Activated naive CD4-positive, alpha-beta T cell treated with anti-CD3 and anti-CD28 coated beads for 36 hours (primary cell): ENCODE measurements at regions not wholly inside any gene's neighbourhood (a gene's known extent, or its start where the extent isn't known, plus 50 kb on each side); places are given as distances from the start of the nearest gene placed in this dataset.
"Not testable (repeated sequence)": the region's sequence is repeated elsewhere in the genome, so short reads cannot be mapped to it uniquely, and the experiment has no call there.

Experiments
- CTCF ChIA-PET: fragments of 350-600 bp; sonication (Branson Sonifier 250); formaldehyde crosslinking; loops from one replicate; lab custom pipeline; 2021; ENCODE audit warnings: antibody characterized with exemption; lab: Charles Lee
- DNase-seq: peaks from one replicate; pipeline ENCODE4 v3.0.0-alpha.2; 2020
- H3K27ac Mint-ChIP-seq: one replicate; pipeline ENCODE4 v1.8.0; 2021; ENCODE audit warnings: mild to moderate bottlenecking, mixed read lengths
- H3K27me3 Mint-ChIP-seq: one replicate; pipeline ENCODE4 v1.8.0; 2021; ENCODE audit warnings: low read depth, mixed read lengths
- H3K36me3 Mint-ChIP-seq: one replicate; pipeline ENCODE4 v1.8.0; 2021; ENCODE audit warnings: low read depth, mixed read lengths
- H3K4me1 Mint-ChIP-seq: one replicate; pipeline ENCODE4 v1.8.0; 2021; ENCODE audit warnings: low read depth, mixed read lengths
- H3K4me3 Mint-ChIP-seq: one replicate; pipeline ENCODE4 v1.8.0; 2021; ENCODE audit warnings: mild to moderate bottlenecking, moderate library complexity, mixed read lengths
- H3K9me3 Mint-ChIP-seq: one replicate; pipeline ENCODE4 v1.8.0; 2021; ENCODE audit warnings: mixed read lengths
- intact Hi-C: fragments of 100-400 bp; cut with micrococcal nuclease; formaldehyde crosslinking; loops from one replicate; pipeline ENCODE4 v1.15.1; 2023

GRCh38 chr11:67779189-67779875, 104.9 kb upstream of the ALDH3B2 start:
- peaks cover 17% of the 10 kb centered on the region for H3K27me3 Mint-ChIP-seq
- H3K4me3 Mint-ChIP-seq, DNase-seq, H3K9me3 Mint-ChIP-seq, intact Hi-C loops, H3K27ac Mint-ChIP-seq, H3K4me1 Mint-ChIP-seq, H3K36me3 Mint-ChIP-seq, CTCF ChIA-PET: not testable (repeated sequence)

DNA sequence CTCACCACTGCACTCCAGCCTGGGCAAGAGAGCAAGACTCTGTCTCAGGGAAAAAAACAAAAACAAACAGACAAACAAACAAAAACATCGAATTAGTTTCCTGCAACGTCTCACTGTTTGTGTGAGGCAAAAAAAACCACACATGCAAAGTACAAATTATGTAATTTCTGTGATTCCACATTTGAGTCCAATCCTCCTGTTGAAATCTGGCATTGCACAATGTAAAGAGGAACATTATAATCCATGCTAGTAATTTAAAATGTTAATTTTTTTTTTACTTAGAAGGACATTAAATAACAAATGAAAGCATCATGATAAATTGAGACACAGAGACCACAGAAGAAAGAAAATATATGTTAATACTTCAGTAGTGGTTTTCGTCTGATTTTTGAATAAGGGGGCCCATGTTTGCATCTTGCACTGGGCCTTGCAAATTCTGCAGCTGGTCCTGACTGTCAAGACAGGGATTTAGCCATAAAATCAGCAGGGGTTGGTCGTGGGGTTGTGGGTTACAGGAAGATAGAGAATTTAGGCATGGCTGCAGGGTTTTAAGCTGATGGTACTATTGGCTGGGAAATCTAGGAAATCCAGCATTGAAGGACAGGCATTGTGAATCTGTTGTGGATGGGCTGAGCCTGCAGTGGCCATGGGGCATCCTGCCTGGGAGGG, 102.6 kb upstream of the ALDH3B2 start:
- DNase-seq = no peak
- Mint-ChIP-seq H3K27me3 (peaks cover 20% of the 10 kb centered on the region), H3K4me1 (no peaks in the 10 kb centered on the region), H3K36me3 (no peaks in the 10 kb centered on the region), H3K27ac (no peak overlapping the region), H3K9me3 (no peaks in the 10 kb centered on the region), H3K4me3 (no peak overlapping the region)
- intact Hi-C loops = no loop called here
- CTCF ChIA-PET = no interaction called here

DNA sequence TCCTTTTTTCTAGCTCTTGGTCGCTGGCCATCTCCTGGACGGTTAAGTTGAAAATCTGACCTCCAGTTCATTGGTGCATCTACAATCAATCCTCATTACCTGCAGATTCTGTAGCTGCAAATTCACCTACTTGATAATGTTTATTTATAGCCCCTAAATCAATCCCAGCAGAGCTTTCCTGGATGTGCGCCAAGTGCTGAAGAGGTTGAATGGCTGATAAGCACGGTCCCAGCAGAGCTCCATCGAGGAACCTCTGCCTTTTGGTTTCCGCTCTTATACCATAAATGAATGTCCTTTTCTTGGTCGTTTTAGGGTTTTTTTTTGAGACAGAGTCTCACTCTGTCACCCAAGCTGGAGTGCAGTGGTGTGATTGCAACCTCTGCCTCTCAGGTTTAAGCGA, 99.8 kb upstream of the ALDH3B2 start:
- H3K4me1 Mint-ChIP-seq, H3K9me3 Mint-ChIP-seq, H3K27ac Mint-ChIP-seq, H3K36me3 Mint-ChIP-seq, CTCF ChIA-PET, DNase-seq, intact Hi-C loops, H3K4me3 Mint-ChIP-seq: not testable (repeated sequence)
- peaks cover 18% of the 10 kb centered on the region for H3K27me3 Mint-ChIP-seq

GRCh38 chr11:67768001-67768730, 93.7 kb upstream of the ALDH3B2 start:
- CTCF ChIA-PET, H3K4me3 Mint-ChIP-seq, H3K9me3 Mint-ChIP-seq, intact Hi-C loops, H3K27ac Mint-ChIP-seq, H3K4me1 Mint-ChIP-seq, H3K36me3 Mint-ChIP-seq, DNase-seq, H3K27me3 Mint-ChIP-seq: not testable (repeated sequence)

GRCh38 chr11:67761211-67761610, 86.8 kb upstream of the ALDH3B2 start:
- H3K27me3 Mint-ChIP-seq, H3K36me3 Mint-ChIP-seq, CTCF ChIA-PET, H3K4me1 Mint-ChIP-seq, H3K27ac Mint-ChIP-seq, DNase-seq, intact Hi-C loops, H3K4me3 Mint-ChIP-seq, H3K9me3 Mint-ChIP-seq: not testable (repeated sequence)

GRCh38 chr11:67759321-67759720, 84.9 kb upstream of the ALDH3B2 start:
- DNase-seq, intact Hi-C loops, H3K4me3 Mint-ChIP-seq, H3K4me1 Mint-ChIP-seq, H3K27me3 Mint-ChIP-seq, CTCF ChIA-PET, H3K9me3 Mint-ChIP-seq, H3K36me3 Mint-ChIP-seq, H3K27ac Mint-ChIP-seq: not testable (repeated sequence)

- H3K36me3 Mint-ChIP-seq, H3K27me3 Mint-ChIP-seq, DNase-seq, intact Hi-C loops, H3K4me1 Mint-ChIP-seq, H3K4me3 Mint-ChIP-seq, H3K27ac Mint-ChIP-seq, H3K9me3 Mint-ChIP-seq, CTCF ChIA-PET: not testable (repeated sequence)
Observed at GRCh38 chr11:67758467-67758866, 84.0 kb upstream of the ALDH3B2 start.

GRCh38 chr11:67758009-67758408, 83.6 kb upstream of the ALDH3B2 start:
- H3K27me3 Mint-ChIP-seq, H3K4me3 Mint-ChIP-seq, H3K36me3 Mint-ChIP-seq, H3K4me1 Mint-ChIP-seq, H3K27ac Mint-ChIP-seq, DNase-seq, H3K9me3 Mint-ChIP-seq, intact Hi-C loops: not testable (repeated sequence)
- CTCF ChIA-PET = interaction anchor here (0.6 kb wide), 1 partner anchor 14 kb away, joined by 3 read pairs; no protein-coding TSS in a partner anchor

GRCh38 chr11:67753820-67754219, 79.4 kb upstream of the ALDH3B2 start:
- H3K36me3 Mint-ChIP-seq, H3K4me3 Mint-ChIP-seq, H3K4me1 Mint-ChIP-seq, H3K9me3 Mint-ChIP-seq, DNase-seq, H3K27ac Mint-ChIP-seq, CTCF ChIA-PET, H3K27me3 Mint-ChIP-seq, intact Hi-C loops: not testable (repeated sequence)

GRCh38 chr11:67745181-67745726, 70.8 kb upstream of the ALDH3B2 start:
- H3K27ac Mint-ChIP-seq = no peak overlapping the region
- H3K9me3 Mint-ChIP-seq = peaks cover 3% of the 10 kb centered on the region
- no peak for DNase-seq
- H3K4me3 Mint-ChIP-seq = no peak overlapping the region
- intact Hi-C loops = no loop called here
- CTCF ChIA-PET = no interaction called here
- H3K4me1 Mint-ChIP-seq = no peaks in the 10 kb centered on the region
- no peaks in the 10 kb centered on the region for H3K36me3 Mint-ChIP-seq
- H3K27me3 Mint-ChIP-seq = no peaks in the 10 kb centered on the region

DNA sequence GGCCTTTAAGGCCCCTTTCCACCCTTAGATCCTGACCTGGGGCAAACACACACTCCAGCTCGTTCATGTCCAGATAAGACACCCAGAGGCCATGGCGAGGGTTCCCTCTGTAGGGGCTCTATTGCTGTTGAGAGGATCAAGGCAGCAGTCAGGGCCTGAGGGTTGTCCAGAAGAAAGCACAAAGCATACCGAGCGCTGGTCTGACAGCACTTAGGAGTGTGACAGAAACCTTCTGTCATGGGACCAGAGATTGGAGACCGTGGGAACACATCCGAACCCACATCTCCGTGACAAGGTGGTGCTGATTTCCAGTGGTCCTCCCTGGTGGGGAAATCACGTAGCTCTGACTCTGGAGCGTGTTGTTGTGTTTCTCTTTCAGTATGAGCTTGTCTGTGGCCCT, 69.8 kb upstream of the ALDH3B2 start:
- H3K27me3 Mint-ChIP-seq, H3K4me1 Mint-ChIP-seq, DNase-seq, intact Hi-C loops, H3K27ac Mint-ChIP-seq, H3K4me3 Mint-ChIP-seq, H3K9me3 Mint-ChIP-seq, H3K36me3 Mint-ChIP-seq: not testable (repeated sequence)
- CTCF ChIA-PET = interaction anchor here (0.6 kb wide), 1 partner anchor 14 kb away, joined by 3 read pairs; no protein-coding TSS in a partner anchor

DNA sequence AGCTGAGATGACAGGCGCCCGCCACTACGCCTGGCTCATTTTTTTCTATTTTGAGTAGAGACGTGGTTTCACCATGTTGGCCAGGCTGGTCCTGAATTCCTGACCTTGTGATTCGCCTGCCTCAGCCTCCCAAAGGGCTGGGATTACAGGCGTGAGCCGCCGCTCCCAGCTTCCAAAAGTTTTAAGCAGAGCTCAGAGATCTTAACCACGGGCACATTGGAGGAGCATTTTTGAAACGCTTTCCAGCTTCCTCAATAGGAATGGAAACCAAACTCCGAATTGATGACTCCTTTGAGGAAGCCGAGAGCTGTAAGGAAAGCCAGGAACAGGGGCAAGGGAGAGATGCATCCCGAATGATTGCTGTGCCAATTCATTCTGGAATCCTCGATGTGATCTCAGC, 63.8 kb upstream of the ALDH3B2 start:
- H3K27ac Mint-ChIP-seq, H3K4me3 Mint-ChIP-seq, H3K9me3 Mint-ChIP-seq, intact Hi-C loops, CTCF ChIA-PET, DNase-seq, H3K4me1 Mint-ChIP-seq, H3K36me3 Mint-ChIP-seq, H3K27me3 Mint-ChIP-seq: not testable (repeated sequence)
